SK-N-SH (cell line): ENCODE measurements at regions not wholly inside any gene's neighbourhood (a gene's known extent, or its start where the extent isn't known, plus 50 kb on each side); places are given as distances from the start of the nearest gene placed in this dataset.

Experiments used
- CTCF ChIA-PET: fragments of 300-600, 350-600 bp; formaldehyde crosslinking; extraction: SDS; loops from one replicate; lab custom pipeline; 2021; lab: Yijun Ruan, JAX
- POLR2A ChIA-PET: fragments of 350-600 bp; sonication (Branson Sonifier 250); formaldehyde crosslinking; extraction: SDS; loops from one replicate; lab custom pipeline; 2020; ENCODE audit warnings: antibody characterized with exemption, inconsistent platforms; lab: Yijun Ruan, JAX
- DNase-seq: peaks from one replicate; pipeline ENCODE4 v3.0.0; 2012
- H2AFZ ChIP-seq: fragments of 200-600 bp; sonication (generic); 2 replicates; pipeline ENCODE4 v1.8.1; 2016; ENCODE audit warnings: antibody characterized with exemption, mild to moderate bottlenecking, low read depth
- H3F3A ChIP-seq: fragments of 200-600 bp; sonication (generic); replicated peaks from 2 replicates; pipeline ENCODE3; 2016; ENCODE audit warnings: antibody characterized with exemption, mild to moderate bottlenecking; ENCODE audit not compliant: insufficient read depth
- H3K27ac ChIP-seq, 2 experiments: fragments of 200-500 bp in 1 of 2; fragments of 200-600 bp in 1 of 2; sonication (Bioruptor generic) in 1 of 2; sonication (generic), shearing (Covaris generic) in 1 of 2; 2 replicates each; pipeline versions ENCODE4 v1.5.1 to v1.6.1; 2014 to 2016; ENCODE audit warnings: low read depth in 2 of 2, inconsistent platforms in 1 of 2, low read length in 1 of 2, mild to moderate bottlenecking in 1 of 2, mixed read lengths in 1 of 2
- H3K27me3 ChIP-seq: fragments of 200-600 bp; sonication (generic), shearing (Covaris generic); 2 replicates; pipeline ENCODE4 v1.6.1; 2016; ENCODE audit warnings: mixed run types; ENCODE audit not compliant: insufficient read depth
- H3K36me3 ChIP-seq, 2 experiments: fragments of 200-500 bp in 1 of 2; fragments of 200-600 bp in 1 of 2; sonication (Bioruptor generic) in 1 of 2; sonication (generic) in 1 of 2; replicated peaks in 1 of 2; 2 replicates each; pipeline versions ENCODE3 to v1.5.1; 2014 to 2016; ENCODE audit warnings: low read length in 1 of 2, mild to moderate bottlenecking in 1 of 2; ENCODE audit not compliant: insufficient read depth in 2 of 2, control insufficient read depth in 1 of 2
- H3K4me1 ChIP-seq, 2 experiments: fragments of 200-500 bp in 1 of 2; fragments of 200-600 bp in 1 of 2; sonication (Bioruptor generic) in 1 of 2; sonication (generic), shearing (Covaris generic) in 1 of 2; 2 replicates each; pipeline versions ENCODE4 v1.5.1 to v1.6.1; 2014 to 2016; ENCODE audit warnings: low read depth in 1 of 2, low read length in 1 of 2, mixed run types in 1 of 2; ENCODE audit not compliant: insufficient read depth in 2 of 2, control insufficient read depth in 1 of 2
- H3K4me2 ChIP-seq: fragments of 200-600 bp; sonication (generic), shearing (Covaris generic); 2 replicates; pipeline ENCODE4 v1.6.1; 2017; ENCODE audit warnings: mixed run types
- H3K4me3 ChIP-seq, 2 experiments: fragments of 200-500 bp in 1 of 2; fragments of 200-600 bp in 1 of 2; sonication (Bioruptor generic) in 1 of 2; sonication (generic), shearing (Covaris generic) in 1 of 2; 2 replicates each; pipeline versions ENCODE4 v1.5.1 to v1.8.1; 2014 to 2016; ENCODE audit warnings: low read depth in 2 of 2, inconsistent platforms in 1 of 2, low read length in 1 of 2, mild to moderate bottlenecking in 1 of 2, mixed read lengths in 1 of 2, moderate library complexity in 1 of 2
- H3K79me2 ChIP-seq: fragments of 200-600 bp; sonication (generic); 2 replicates; pipeline ENCODE4 v1.8.1; 2017; ENCODE audit warnings: mild to moderate bottlenecking; ENCODE audit not compliant: insufficient read depth
- H3K9ac ChIP-seq: fragments of 200-600 bp; sonication (generic); 2 replicates; pipeline ENCODE4 v1.6.1; 2017; ENCODE audit warnings: mixed run types
- H3K9me2 ChIP-seq: fragments of 200-600 bp; sonication (generic); 2 replicates; pipeline ENCODE4 v1.6.1; 2017; ENCODE audit warnings: mixed run types
- H3K9me3 ChIP-seq: fragments of 200-600 bp; sonication (generic); 2 replicates; pipeline ENCODE4 v1.6.1; 2017; ENCODE audit warnings: mixed run types, mild to moderate bottlenecking, moderate library complexity
- H4K20me1 ChIP-seq: fragments of 200-600 bp; sonication (generic); 2 replicates; pipeline ENCODE4 v1.6.1; 2017; ENCODE audit warnings: mild to moderate bottlenecking, mixed run types; ENCODE audit not compliant: insufficient read depth
- CHD2 ChIP-seq: fragments of 150-350 bp; IDR thresholded peaks from 2 replicates; pipeline ENCODE4 v1.6.1; 2018; ENCODE audit warnings: low read length; ENCODE audit not compliant: partially characterized antibody
- FOSL2 ChIP-seq: IDR thresholded peaks from 2 replicates; pipeline ENCODE4 v1.4.0; 2012; ENCODE audit warnings: low read depth, mild to moderate bottlenecking, moderate library complexity, borderline replicate concordance
- GABPA ChIP-seq: IDR thresholded peaks from 2 replicates; pipeline ENCODE4 v1.4.0; 2012; ENCODE audit warnings: low read depth, mild to moderate bottlenecking
- MEF2A ChIP-seq: IDR thresholded peaks from 2 replicates; pipeline ENCODE4 v1.4.0; 2012; ENCODE audit warnings: low read depth, borderline replicate concordance
- MXI1 ChIP-seq: IDR thresholded peaks from 2 replicates; pipeline ENCODE4 v1.6.1; 2012; ENCODE audit warnings: mild to moderate bottlenecking, low read depth, low read length, improper control_type of control experiment
- NRF1 ChIP-seq: IDR thresholded peaks from 2 replicates; pipeline ENCODE4 v1.6.1; 2012; ENCODE audit warnings: low read depth, mild to moderate bottlenecking, low read length
- POLR2AphosphoS5 ChIP-seq: IDR thresholded peaks from 2 replicates; pipeline ENCODE4 v1.6.1; 2012; ENCODE audit warnings: low read depth, low read length
- SIN3A ChIP-seq: IDR thresholded peaks from 2 replicates; pipeline ENCODE4 v1.6.1; 2012; ENCODE audit warnings: low read depth, mild to moderate bottlenecking, low read length, moderate library complexity, borderline replicate concordance
- SMC3 ChIP-seq: IDR thresholded peaks from 2 replicates; pipeline ENCODE4 v1.6.1; 2012; ENCODE audit warnings: low read depth, low read length, improper control_type of control experiment
- TEAD4 ChIP-seq: IDR thresholded peaks from 2 replicates; pipeline ENCODE4 v1.4.0; 2012; ENCODE audit warnings: mild to moderate bottlenecking, borderline replicate concordance; ENCODE audit not compliant: insufficient read depth
- YY1 ChIP-seq: IDR thresholded peaks from 2 replicates; pipeline ENCODE4 v1.4.0; 2012; ENCODE audit warnings: low read depth, mild to moderate bottlenecking
- WGBS: methylation state at CpG from one replicate; pipeline ENCODE4 v1.1.6; 2017; ENCODE audit warnings: low lambda C conversion rate; 5-methylcytosine and 5-hydroxymethylcytosine counted together
- TF ChIP-seq, protein P1 (sequence below): IDR thresholded peaks from 2 replicates; pipeline ENCODE4 v1.6.1; 2012; ENCODE audit warnings: mild to moderate bottlenecking, low read depth, low read length, moderate library complexity
- TF ChIP-seq, protein P2 (sequence below): fragments of 200-600 bp; sonication (generic); IDR thresholded peaks from 2 replicates; pipeline ENCODE4 v1.6.1; 2017; ENCODE audit warnings: antibody characterized with exemption, mild to moderate bottlenecking, moderate library complexity
- TF ChIP-seq, protein P3 (sequence below): fragments of 150-350 bp; IDR thresholded peaks from 2 replicates; pipeline ENCODE4 v1.6.1; 2016; ENCODE audit warnings: mild to moderate bottlenecking, low read depth, low read length
- TF ChIP-seq, protein P4 (sequence below): IDR thresholded peaks from 2 replicates; pipeline ENCODE4 v1.4.0; 2012; ENCODE audit warnings: low read depth, borderline replicate concordance
- TF ChIP-seq, protein P5 (sequence below): IDR thresholded peaks from 2 replicates; pipeline ENCODE4 v1.4.0; 2012; ENCODE audit warnings: low read depth, borderline replicate concordance

DNA sequence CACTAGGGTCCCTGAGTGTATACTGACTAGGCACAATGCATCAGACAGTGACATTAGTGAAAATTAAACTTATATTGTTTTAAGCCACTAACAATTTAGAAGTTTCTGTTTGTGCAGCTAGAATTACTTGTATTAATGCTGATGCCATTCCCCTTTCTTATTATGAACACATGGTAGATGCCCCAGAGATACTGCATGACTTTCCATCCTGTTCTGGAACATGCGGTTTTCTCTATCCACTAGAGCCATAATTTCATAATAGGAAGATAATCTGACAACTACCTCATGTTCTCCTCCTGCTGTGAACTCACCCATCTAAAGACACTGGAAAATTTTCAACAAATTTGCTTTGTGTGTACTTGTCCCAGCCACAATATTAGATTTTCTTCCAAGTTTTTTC lies 1256.4 kb downstream of the FAM181B start:
- no peaks in the 10 kb centered on the region for H3K9me2 ChIP-seq
- no peaks in the 10 kb centered on the region for H3K79me2 ChIP-seq
- H3K4me1 ChIP-seq: no peaks in the 10 kb centered on the region
- H3K9ac ChIP-seq: no peak overlapping the region
- 38% methylated on average over 1 of the region's 1 CpG for WGBS
- ChIA-PET POLR2A (no interaction called here), CTCF (no interaction called here)
- H3F3A ChIP-seq: no peaks in the 10 kb centered on the region
- H2AFZ ChIP-seq: no peak overlapping the region
- no peak overlapping the region for H3K27ac ChIP-seq
- no peaks in the 10 kb centered on the region for H3K9me3 ChIP-seq
- no peaks in the 10 kb centered on the region for H4K20me1 ChIP-seq
- TF ChIP-seq, protein P1, sequence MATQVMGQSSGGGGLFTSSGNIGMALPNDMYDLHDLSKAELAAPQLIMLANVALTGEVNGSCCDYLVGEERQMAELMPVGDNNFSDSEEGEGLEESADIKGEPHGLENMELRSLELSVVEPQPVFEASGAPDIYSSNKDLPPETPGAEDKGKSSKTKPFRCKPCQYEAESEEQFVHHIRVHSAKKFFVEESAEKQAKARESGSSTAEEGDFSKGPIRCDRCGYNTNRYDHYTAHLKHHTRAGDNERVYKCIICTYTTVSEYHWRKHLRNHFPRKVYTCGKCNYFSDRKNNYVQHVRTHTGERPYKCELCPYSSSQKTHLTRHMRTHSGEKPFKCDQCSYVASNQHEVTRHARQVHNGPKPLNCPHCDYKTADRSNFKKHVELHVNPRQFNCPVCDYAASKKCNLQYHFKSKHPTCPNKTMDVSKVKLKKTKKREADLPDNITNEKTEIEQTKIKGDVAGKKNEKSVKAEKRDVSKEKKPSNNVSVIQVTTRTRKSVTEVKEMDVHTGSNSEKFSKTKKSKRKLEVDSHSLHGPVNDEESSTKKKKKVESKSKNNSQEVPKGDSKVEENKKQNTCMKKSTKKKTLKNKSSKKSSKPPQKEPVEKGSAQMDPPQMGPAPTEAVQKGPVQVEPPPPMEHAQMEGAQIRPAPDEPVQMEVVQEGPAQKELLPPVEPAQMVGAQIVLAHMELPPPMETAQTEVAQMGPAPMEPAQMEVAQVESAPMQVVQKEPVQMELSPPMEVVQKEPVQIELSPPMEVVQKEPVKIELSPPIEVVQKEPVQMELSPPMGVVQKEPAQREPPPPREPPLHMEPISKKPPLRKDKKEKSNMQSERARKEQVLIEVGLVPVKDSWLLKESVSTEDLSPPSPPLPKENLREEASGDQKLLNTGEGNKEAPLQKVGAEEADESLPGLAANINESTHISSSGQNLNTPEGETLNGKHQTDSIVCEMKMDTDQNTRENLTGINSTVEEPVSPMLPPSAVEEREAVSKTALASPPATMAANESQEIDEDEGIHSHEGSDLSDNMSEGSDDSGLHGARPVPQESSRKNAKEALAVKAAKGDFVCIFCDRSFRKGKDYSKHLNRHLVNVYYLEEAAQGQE: no peak
- no peak for TF ChIP-seq POLR2AphosphoS5
- TF ChIP-seq FOSL2: no peak
- TF ChIP-seq, protein P2, sequence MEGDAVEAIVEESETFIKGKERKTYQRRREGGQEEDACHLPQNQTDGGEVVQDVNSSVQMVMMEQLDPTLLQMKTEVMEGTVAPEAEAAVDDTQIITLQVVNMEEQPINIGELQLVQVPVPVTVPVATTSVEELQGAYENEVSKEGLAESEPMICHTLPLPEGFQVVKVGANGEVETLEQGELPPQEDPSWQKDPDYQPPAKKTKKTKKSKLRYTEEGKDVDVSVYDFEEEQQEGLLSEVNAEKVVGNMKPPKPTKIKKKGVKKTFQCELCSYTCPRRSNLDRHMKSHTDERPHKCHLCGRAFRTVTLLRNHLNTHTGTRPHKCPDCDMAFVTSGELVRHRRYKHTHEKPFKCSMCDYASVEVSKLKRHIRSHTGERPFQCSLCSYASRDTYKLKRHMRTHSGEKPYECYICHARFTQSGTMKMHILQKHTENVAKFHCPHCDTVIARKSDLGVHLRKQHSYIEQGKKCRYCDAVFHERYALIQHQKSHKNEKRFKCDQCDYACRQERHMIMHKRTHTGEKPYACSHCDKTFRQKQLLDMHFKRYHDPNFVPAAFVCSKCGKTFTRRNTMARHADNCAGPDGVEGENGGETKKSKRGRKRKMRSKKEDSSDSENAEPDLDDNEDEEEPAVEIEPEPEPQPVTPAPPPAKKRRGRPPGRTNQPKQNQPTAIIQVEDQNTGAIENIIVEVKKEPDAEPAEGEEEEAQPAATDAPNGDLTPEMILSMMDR: no peak
- TF ChIP-seq, protein P3, sequence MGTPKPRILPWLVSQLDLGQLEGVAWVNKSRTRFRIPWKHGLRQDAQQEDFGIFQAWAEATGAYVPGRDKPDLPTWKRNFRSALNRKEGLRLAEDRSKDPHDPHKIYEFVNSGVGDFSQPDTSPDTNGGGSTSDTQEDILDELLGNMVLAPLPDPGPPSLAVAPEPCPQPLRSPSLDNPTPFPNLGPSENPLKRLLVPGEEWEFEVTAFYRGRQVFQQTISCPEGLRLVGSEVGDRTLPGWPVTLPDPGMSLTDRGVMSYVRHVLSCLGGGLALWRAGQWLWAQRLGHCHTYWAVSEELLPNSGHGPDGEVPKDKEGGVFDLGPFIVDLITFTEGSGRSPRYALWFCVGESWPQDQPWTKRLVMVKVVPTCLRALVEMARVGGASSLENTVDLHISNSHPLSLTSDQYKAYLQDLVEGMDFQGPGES: no peak
- no peak for TF ChIP-seq CHD2
- TF ChIP-seq, protein P4, sequence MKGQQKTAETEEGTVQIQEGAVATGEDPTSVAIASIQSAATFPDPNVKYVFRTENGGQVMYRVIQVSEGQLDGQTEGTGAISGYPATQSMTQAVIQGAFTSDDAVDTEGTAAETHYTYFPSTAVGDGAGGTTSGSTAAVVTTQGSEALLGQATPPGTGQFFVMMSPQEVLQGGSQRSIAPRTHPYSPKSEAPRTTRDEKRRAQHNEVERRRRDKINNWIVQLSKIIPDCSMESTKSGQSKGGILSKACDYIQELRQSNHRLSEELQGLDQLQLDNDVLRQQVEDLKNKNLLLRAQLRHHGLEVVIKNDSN: no peak
- TF ChIP-seq, protein P5, sequence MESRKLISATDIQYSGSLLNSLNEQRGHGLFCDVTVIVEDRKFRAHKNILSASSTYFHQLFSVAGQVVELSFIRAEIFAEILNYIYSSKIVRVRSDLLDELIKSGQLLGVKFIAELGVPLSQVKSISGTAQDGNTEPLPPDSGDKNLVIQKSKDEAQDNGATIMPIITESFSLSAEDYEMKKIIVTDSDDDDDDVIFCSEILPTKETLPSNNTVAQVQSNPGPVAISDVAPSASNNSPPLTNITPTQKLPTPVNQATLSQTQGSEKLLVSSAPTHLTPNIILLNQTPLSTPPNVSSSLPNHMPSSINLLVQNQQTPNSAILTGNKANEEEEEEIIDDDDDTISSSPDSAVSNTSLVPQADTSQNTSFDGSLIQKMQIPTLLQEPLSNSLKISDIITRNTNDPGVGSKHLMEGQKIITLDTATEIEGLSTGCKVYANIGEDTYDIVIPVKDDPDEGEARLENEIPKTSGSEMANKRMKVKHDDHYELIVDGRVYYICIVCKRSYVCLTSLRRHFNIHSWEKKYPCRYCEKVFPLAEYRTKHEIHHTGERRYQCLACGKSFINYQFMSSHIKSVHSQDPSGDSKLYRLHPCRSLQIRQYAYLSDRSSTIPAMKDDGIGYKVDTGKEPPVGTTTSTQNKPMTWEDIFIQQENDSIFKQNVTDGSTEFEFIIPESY: no peak
- no peak for TF ChIP-seq GABPA
- TF ChIP-seq NRF1: no peak
- no peak for TF ChIP-seq MEF2A
- no peak for TF ChIP-seq SIN3A
- no peak for TF ChIP-seq SMC3
- no peak for TF ChIP-seq TEAD4
- no peak for TF ChIP-seq YY1
- no peak for TF ChIP-seq MXI1
- TF ChIP-seq, all 33 proteins: peak for 0
- no peaks in the 10 kb centered on the region for H3K27me3 ChIP-seq
- DNase-seq: no peak
- no peak overlapping the region for H3K4me3 ChIP-seq
- H3K36me3 ChIP-seq: no peaks in the 10 kb centered on the region
- no peak overlapping the region for H3K4me2 ChIP-seq
